Gastrocnemius medialis (tissue), 4 donors: ENCODE measurements at regions not wholly inside any gene's neighbourhood (a gene's known extent, or its start where the extent isn't known, plus 50 kb on each side); places are given as distances from the start of the nearest gene placed in this dataset.

Experiments
- CTCF ChIP-seq, 5 experiments: fragments of 450-650 bp in 3 of 5; fragments of 200-600 bp in 2 of 5; sonication (generic) in 2 of 5; IDR thresholded peaks in 4 of 5; conservative IDR thresholded peaks in 1 of 5; 1 replicate in 4 of 5; 2 replicates in 1 of 5; pipeline ENCODE4 v1.5.1; 2016 to 2019; ENCODE audit warnings: antibody characterized with exemption in 5 of 5, mild to moderate bottlenecking in 3 of 5, moderate library complexity in 3 of 5
- POLR2A ChIP-seq, 2 donors: fragments of 450-650 bp; IDR thresholded peaks; one replicate each; pipeline ENCODE4 v1.6.1; 2017; ENCODE audit warnings: antibody characterized with exemption in 2 of 2, mild to moderate bottlenecking in 2 of 2, moderate library complexity in 2 of 2

DNA sequence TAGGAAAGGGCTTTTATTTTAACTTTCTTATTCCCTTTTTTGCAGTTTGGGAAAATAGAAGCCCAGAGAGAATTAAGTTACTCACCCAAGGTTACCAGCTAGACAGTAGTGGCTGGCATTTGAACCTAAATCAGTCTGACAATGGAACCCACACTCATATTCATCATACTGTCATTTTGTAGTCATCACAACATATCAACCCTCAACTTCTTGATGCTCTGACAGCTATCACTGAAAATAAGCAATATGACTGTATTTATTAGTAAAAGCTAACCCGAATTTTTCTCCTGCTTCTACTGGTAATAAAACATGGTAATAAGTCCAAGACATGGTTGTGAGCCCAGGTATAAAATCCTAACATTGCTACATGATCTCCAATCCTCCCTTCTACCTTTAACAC lies 585.8 kb upstream of the UBE2E2 start:
- TF ChIP-seq POLR2A (IDR thresholded peaks at IDR 0.05): no peak
- no peak for TF ChIP-seq CTCF (IDR thresholded peaks at IDR 0.05 in 4 of 5, conservative IDR thresholded peaks at IDR 0.05 in 1 of 5)
